ENCODE measurements at regions not wholly inside any gene's neighbourhood (a gene's known extent, or its start where the extent isn't known, plus 50 kb on each side); places are given as distances from the start of the nearest gene placed in this dataset.
A peak's percentile ranks its signal among the peaks of the same experiment; 100 is the strongest.

- ATAC-seq (ENCODE audit: low FRiP score in 2 of 2) (no peak), DNase-seq (no peak)
- H3K27me3 ChIP-seq: no peaks in the 10 kb centered on the region
- no peak overlapping the region for H3K27ac ChIP-seq
- TF ChIP-seq CTCF (IDR thresholded peaks at IDR 0.05) (no peak), EP300 (IDR thresholded peaks at IDR 0.05) (no peak), POLR2A (IDR thresholded peaks at IDR 0.05) (no peak), POLR2AphosphoS5 (IDR thresholded peaks at IDR 0.05) (no peak)
- no peaks in the 10 kb centered on the region for H3K36me3 ChIP-seq
- no peak overlapping the region for H3K4me3 ChIP-seq
- 58 to 60% methylated on average over 3 of the region's 3 CpGs for WGBS, 2 donors
- H3K9me3 ChIP-seq: no peaks in the 10 kb centered on the region
- peaks cover 0 to 10% (median 4%) of the 10 kb centered on the region in 4 donors for H3K4me1 ChIP-seq
Observed at GRCh38 chr10:44012921-44013320, 364.2 kb upstream of the ZNF32 start.

- DNase-seq: peak in 1 of 2 donors; percentile 44
- ATAC-seq (ENCODE audit: low FRiP score in 2 of 2): peak in 1 of 2 donors; percentile 10
- H3K9me3 ChIP-seq: no peaks in the 10 kb centered on the region
- peaks cover 0 to 6% (median 2%) of the 10 kb centered on the region in 4 donors for H3K4me1 ChIP-seq
- H3K36me3 ChIP-seq: no peaks in the 10 kb centered on the region
- TF ChIP-seq EP300 (IDR thresholded peaks at IDR 0.05): no peak
- TF ChIP-seq CTCF (IDR thresholded peaks at IDR 0.05): no peak
- no peak for TF ChIP-seq POLR2A (IDR thresholded peaks at IDR 0.05)
- TF ChIP-seq POLR2AphosphoS5 (IDR thresholded peaks at IDR 0.05): no peak
- no peak overlapping the region for H3K4me3 ChIP-seq
- no peaks in the 10 kb centered on the region for H3K27me3 ChIP-seq
- H3K27ac ChIP-seq: no peak overlapping the region
- WGBS, 2 donors: 83 to 85% methylated on average over 5 of the region's 5 CpGs
Observed at GRCh38 chr10:44011603-44011981, 362.9 kb upstream of the ZNF32 start.

- no peaks in the 10 kb centered on the region for H3K9me3 ChIP-seq
- no peak for TF ChIP-seq EP300 (IDR thresholded peaks at IDR 0.05)
- TF ChIP-seq POLR2AphosphoS5 (IDR thresholded peaks at IDR 0.05): no peak
- no peak for TF ChIP-seq POLR2A (IDR thresholded peaks at IDR 0.05)
- no peak for TF ChIP-seq CTCF (IDR thresholded peaks at IDR 0.05)
- DNase-seq (no peak), ATAC-seq (ENCODE audit: low FRiP score in 2 of 2) (no peak)
- no peak overlapping the region for H3K4me3 ChIP-seq
- no peak overlapping the region for H3K27ac ChIP-seq
- H3K27me3 ChIP-seq: no peaks in the 10 kb centered on the region
- peaks cover 0 to 4% (median 2%) of the 10 kb centered on the region in 4 donors for H3K4me1 ChIP-seq
- no peaks in the 10 kb centered on the region for H3K36me3 ChIP-seq
- 66 to 74% methylated on average over 2 of the region's 2 CpGs for WGBS, 2 donors
Observed at GRCh38 chr10:44010873-44011602, 362.4 kb upstream of the ZNF32 start.

DNA sequence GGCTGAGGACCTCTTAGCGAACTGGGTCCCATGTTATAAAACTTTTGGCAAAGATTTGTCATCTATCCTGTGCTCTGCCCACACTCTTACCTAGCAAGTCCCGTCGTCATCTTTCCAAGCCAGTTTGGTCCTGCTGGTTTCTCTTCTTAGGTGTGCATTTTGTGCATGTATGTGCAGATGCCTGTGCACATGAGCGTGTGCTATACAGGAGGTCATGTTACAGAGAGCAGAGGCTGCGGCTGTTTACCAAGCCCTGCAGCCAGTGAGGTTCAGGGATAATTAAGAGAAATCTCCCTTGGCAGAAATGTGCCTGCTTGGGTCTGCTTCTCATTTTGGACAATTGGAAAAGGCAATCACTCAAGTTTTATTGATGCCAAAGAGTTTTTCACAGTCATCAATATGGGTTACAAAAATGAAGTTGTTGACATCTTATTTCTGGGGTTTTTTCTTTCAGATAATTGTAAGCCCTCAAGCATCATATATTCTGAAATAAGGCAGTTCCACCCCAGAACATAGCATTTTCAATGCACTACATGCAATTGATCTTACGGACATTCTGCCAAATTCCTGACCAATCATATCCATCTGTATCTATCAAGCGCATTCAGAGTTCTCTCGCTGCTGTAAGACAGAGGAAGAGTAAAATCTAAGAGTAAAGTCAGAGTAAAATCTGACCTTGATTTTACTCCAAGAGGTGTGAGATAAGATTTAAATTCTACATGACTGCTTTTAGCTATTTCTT is 361.4 kb upstream of the ZNF32 start:
- no peaks in the 10 kb centered on the region for H3K36me3 ChIP-seq
- 75 to 84% methylated on average over 8 of the region's 8 CpGs for WGBS, 2 donors
- no peak overlapping the region for H3K27ac ChIP-seq
- no peaks in the 10 kb centered on the region for H3K9me3 ChIP-seq
- H3K4me3 ChIP-seq: no peak overlapping the region
- TF ChIP-seq EP300 (IDR thresholded peaks at IDR 0.05) (no peak), POLR2A (IDR thresholded peaks at IDR 0.05) (no peak), CTCF (IDR thresholded peaks at IDR 0.05) (no peak), POLR2AphosphoS5 (IDR thresholded peaks at IDR 0.05) (no peak)
- DNase-seq: no peak
- H3K27me3 ChIP-seq: no peaks in the 10 kb centered on the region
- peaks cover 0 to 4% (median 0%) of the 10 kb centered on the region in 4 donors for H3K4me1 ChIP-seq
- no peak for ATAC-seq (ENCODE audit: low FRiP score in 2 of 2)
